ENCODE measurements at regions not wholly inside any gene's neighbourhood (a gene's known extent, or its start where the extent isn't known, plus 50 kb on each side); places are given as distances from the start of the nearest gene placed in this dataset.

- no peak for TF ChIP-seq POLR2AphosphoS5 (IDR thresholded peaks at IDR 0.05)
- TF ChIP-seq, protein P1, sequence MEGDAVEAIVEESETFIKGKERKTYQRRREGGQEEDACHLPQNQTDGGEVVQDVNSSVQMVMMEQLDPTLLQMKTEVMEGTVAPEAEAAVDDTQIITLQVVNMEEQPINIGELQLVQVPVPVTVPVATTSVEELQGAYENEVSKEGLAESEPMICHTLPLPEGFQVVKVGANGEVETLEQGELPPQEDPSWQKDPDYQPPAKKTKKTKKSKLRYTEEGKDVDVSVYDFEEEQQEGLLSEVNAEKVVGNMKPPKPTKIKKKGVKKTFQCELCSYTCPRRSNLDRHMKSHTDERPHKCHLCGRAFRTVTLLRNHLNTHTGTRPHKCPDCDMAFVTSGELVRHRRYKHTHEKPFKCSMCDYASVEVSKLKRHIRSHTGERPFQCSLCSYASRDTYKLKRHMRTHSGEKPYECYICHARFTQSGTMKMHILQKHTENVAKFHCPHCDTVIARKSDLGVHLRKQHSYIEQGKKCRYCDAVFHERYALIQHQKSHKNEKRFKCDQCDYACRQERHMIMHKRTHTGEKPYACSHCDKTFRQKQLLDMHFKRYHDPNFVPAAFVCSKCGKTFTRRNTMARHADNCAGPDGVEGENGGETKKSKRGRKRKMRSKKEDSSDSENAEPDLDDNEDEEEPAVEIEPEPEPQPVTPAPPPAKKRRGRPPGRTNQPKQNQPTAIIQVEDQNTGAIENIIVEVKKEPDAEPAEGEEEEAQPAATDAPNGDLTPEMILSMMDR (IDR thresholded peaks at IDR 0.05 in 8 of 11, conservative IDR thresholded peaks at IDR 0.05 in 3 of 11), result no peak
Observed at GRCh38 chr12:118480235-118480634, 103.9 kb downstream of the SUDS3 start.

All from spleen (tissue), 7 donors.